ENCODE measurements at regions not wholly inside any gene's neighbourhood (a gene's known extent, or its start where the extent isn't known, plus 50 kb on each side); places are given as distances from the start of the nearest gene placed in this dataset.

DNA sequence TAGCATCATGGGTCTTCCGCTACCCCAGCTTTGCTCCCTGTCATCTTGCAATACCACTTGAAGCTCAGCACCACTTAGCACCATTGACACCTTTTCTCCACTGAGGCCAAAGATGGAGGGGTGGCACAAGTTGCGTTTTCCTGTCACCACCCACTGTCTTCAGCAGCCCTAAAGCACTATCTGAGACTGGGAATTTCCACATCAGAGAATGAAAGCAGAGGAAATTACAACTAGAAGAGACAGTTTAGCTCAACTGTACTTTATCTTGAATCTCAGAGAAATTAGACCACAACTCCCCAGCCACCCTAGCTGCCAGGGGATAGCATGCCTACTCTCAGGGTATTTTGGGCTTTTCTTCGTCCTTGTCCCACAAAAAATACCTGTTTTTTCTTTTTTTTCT is 111.0 kb downstream of the DDIT4L start:
- Histone ChIP-seq H3K4me3 (ENCODE audit: insufficient read depth, low read depth, low read length) (no peak overlapping the region), H3K36me3 (ENCODE audit: insufficient read depth, low read length) (no peaks in the 10 kb centered on the region), H3K4me2 (ENCODE audit: low read length) (no peak overlapping the region), H2AFZ (ENCODE audit: low read depth, low read length) (no peak overlapping the region), H3K27me3 (ENCODE audit: insufficient read depth, low read length) (no peaks in the 10 kb centered on the region), H3K79me2 (ENCODE audit: insufficient read depth, low read length) (no peaks in the 10 kb centered on the region), H3K4me1 (ENCODE audit: insufficient read depth, low read length) (peaks cover 6% of the 10 kb centered on the region), H4K20me1 (ENCODE audit: insufficient read depth, low read length) (no peaks in the 10 kb centered on the region), H3K9me3 (ENCODE audit: insufficient read depth, low read depth, low read length) (no peaks in the 10 kb centered on the region), H3K27ac (ENCODE audit: low read depth, low read length) (no peak overlapping the region), H3K9ac (ENCODE audit: low read length) (no peak overlapping the region)
- Mint-ChIP-seq H3K9me3 (ENCODE audit: unreplicated experiment) (no peaks in the 10 kb centered on the region), H3K36me3 (ENCODE audit: low read depth, unreplicated experiment) (no peaks in the 10 kb centered on the region), H3K4me1 (ENCODE audit: low read depth, unreplicated experiment) (peaks cover 14% of the 10 kb centered on the region), H3K27ac (ENCODE audit: unreplicated experiment) (no peak overlapping the region), H3K4me3 (ENCODE audit: unreplicated experiment) (no peak overlapping the region), H3K27me3 (ENCODE audit: low read depth, unreplicated experiment) (no peaks in the 10 kb centered on the region)
- TF ChIP-seq EZH2 (IDR thresholded peaks at IDR 0.05; ENCODE audit: insufficient read depth, low read length): no peak
- TF ChIP-seq, protein P1, sequence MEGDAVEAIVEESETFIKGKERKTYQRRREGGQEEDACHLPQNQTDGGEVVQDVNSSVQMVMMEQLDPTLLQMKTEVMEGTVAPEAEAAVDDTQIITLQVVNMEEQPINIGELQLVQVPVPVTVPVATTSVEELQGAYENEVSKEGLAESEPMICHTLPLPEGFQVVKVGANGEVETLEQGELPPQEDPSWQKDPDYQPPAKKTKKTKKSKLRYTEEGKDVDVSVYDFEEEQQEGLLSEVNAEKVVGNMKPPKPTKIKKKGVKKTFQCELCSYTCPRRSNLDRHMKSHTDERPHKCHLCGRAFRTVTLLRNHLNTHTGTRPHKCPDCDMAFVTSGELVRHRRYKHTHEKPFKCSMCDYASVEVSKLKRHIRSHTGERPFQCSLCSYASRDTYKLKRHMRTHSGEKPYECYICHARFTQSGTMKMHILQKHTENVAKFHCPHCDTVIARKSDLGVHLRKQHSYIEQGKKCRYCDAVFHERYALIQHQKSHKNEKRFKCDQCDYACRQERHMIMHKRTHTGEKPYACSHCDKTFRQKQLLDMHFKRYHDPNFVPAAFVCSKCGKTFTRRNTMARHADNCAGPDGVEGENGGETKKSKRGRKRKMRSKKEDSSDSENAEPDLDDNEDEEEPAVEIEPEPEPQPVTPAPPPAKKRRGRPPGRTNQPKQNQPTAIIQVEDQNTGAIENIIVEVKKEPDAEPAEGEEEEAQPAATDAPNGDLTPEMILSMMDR (IDR thresholded peaks at IDR 0.05; ENCODE audit: insufficient read depth, low read depth, low read length): no peak
- FAIRE-seq (no peak), DNase-seq (ENCODE audit: low read depth) (no peak)

GRCh38 chr4:100076753-100077152 is 113.5 kb downstream of the DDIT4L start:
- Histone ChIP-seq H3K9me3 (ENCODE audit: insufficient read depth, low read depth, low read length) (no peaks in the 10 kb centered on the region), H3K9ac (ENCODE audit: low read length) (no peak overlapping the region), H2AFZ (ENCODE audit: low read depth, low read length) (no peak overlapping the region), H3K27me3 (ENCODE audit: insufficient read depth, low read length) (no peaks in the 10 kb centered on the region), H4K20me1 (ENCODE audit: insufficient read depth, low read length) (no peaks in the 10 kb centered on the region), H3K4me2 (ENCODE audit: low read length) (no peak overlapping the region), H3K36me3 (ENCODE audit: insufficient read depth, low read length) (no peaks in the 10 kb centered on the region), H3K4me3 (ENCODE audit: insufficient read depth, low read depth, low read length) (no peak overlapping the region), H3K4me1 (ENCODE audit: insufficient read depth, low read length) (peaks cover 6% of the 10 kb centered on the region), H3K27ac (ENCODE audit: low read depth, low read length) (no peak overlapping the region), H3K79me2 (ENCODE audit: insufficient read depth, low read length) (no peaks in the 10 kb centered on the region)
- Mint-ChIP-seq H3K27me3 (ENCODE audit: low read depth, unreplicated experiment) (no peaks in the 10 kb centered on the region), H3K36me3 (ENCODE audit: low read depth, unreplicated experiment) (no peaks in the 10 kb centered on the region), H3K9me3 (ENCODE audit: unreplicated experiment) (no peaks in the 10 kb centered on the region), H3K27ac (ENCODE audit: unreplicated experiment) (no peak overlapping the region), H3K4me3 (ENCODE audit: unreplicated experiment) (no peak overlapping the region), H3K4me1 (ENCODE audit: low read depth, unreplicated experiment) (peaks cover 14% of the 10 kb centered on the region)
- FAIRE-seq (no peak), DNase-seq (ENCODE audit: low read depth) (no peak)
- no peak for TF ChIP-seq EZH2 (IDR thresholded peaks at IDR 0.05; ENCODE audit: insufficient read depth, low read length)
- TF ChIP-seq, protein P1 (IDR thresholded peaks at IDR 0.05; ENCODE audit: insufficient read depth, low read depth, low read length): no peak

- Histone ChIP-seq H3K27ac (ENCODE audit: low read depth, low read length) (no peak overlapping the region), H3K36me3 (ENCODE audit: insufficient read depth, low read length) (no peaks in the 10 kb centered on the region), H3K79me2 (ENCODE audit: insufficient read depth, low read length) (no peaks in the 10 kb centered on the region), H3K9ac (ENCODE audit: low read length) (no peak overlapping the region), H3K9me3 (ENCODE audit: insufficient read depth, low read depth, low read length) (no peaks in the 10 kb centered on the region), H3K4me2 (ENCODE audit: low read length) (peak overlapping the region; percentile 13), H4K20me1 (ENCODE audit: insufficient read depth, low read length) (no peaks in the 10 kb centered on the region), H3K4me1 (ENCODE audit: insufficient read depth, low read length) (peaks cover 6% of the 10 kb centered on the region), H2AFZ (ENCODE audit: low read depth, low read length) (no peak overlapping the region), H3K4me3 (ENCODE audit: insufficient read depth, low read depth, low read length) (no peak overlapping the region), H3K27me3 (ENCODE audit: insufficient read depth, low read length) (no peaks in the 10 kb centered on the region)
- no peaks in the 10 kb centered on the region for H3K9me3 Mint-ChIP-seq (ENCODE audit: unreplicated experiment)
- DNase-seq (ENCODE audit: low read depth) (peak; percentile 36), FAIRE-seq (no peak)
- H3K36me3 Mint-ChIP-seq (ENCODE audit: low read depth, unreplicated experiment): no peaks in the 10 kb centered on the region
- no peak for TF ChIP-seq EZH2 (IDR thresholded peaks at IDR 0.05; ENCODE audit: insufficient read depth, low read length)
- TF ChIP-seq, protein P1 (IDR thresholded peaks at IDR 0.05; ENCODE audit: insufficient read depth, low read depth, low read length): no peak
- no peak overlapping the region for H3K27ac Mint-ChIP-seq (ENCODE audit: unreplicated experiment)
- no peaks in the 10 kb centered on the region for H3K27me3 Mint-ChIP-seq (ENCODE audit: low read depth, unreplicated experiment)
- peaks cover 13% of the 10 kb centered on the region for H3K4me1 Mint-ChIP-seq (ENCODE audit: low read depth, unreplicated experiment)
- no peak overlapping the region for H3K4me3 Mint-ChIP-seq (ENCODE audit: unreplicated experiment)
Measured at GRCh38 chr4:100075486-100076270, 114.6 kb downstream of the DDIT4L start.

Data from astrocyte (in vitro differentiated cells and primary cell).